ENCODE measurements at regions not wholly inside any gene's neighbourhood (a gene's known extent, or its start where the extent isn't known, plus 50 kb on each side); places are given as distances from the start of the nearest gene placed in this dataset.

DNA sequence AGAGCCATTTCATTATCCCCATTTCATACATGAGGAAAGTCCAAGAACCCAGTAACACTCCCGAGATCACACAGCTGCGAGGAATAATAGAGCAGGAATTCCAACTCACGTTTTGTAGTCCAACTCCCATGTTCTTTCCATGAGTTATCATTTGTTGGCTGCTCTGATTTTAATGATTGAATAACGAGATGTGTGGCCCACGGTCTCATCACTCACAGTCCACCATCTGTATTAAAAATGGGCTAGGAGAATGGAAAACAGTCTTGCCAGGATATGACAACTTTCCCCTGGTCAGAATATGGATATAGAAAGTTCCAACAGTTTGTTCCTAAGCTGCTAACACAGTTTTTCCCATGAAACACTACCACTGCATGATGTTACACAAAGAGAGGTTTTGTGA lies 147.5 kb downstream of the METTL4 start:
- no peaks in the 10 kb centered on the region for H3K9me3 Mint-ChIP-seq
- H3K4me1 Mint-ChIP-seq: no peaks in the 10 kb centered on the region
- H3K36me3 Mint-ChIP-seq: peaks cover 1% of the 10 kb centered on the region
- H3K4me3 Mint-ChIP-seq: no peak overlapping the region
- H3K27ac Mint-ChIP-seq: no peak overlapping the region
- peaks cover 7% of the 10 kb centered on the region for H3K27me3 Mint-ChIP-seq

DNA sequence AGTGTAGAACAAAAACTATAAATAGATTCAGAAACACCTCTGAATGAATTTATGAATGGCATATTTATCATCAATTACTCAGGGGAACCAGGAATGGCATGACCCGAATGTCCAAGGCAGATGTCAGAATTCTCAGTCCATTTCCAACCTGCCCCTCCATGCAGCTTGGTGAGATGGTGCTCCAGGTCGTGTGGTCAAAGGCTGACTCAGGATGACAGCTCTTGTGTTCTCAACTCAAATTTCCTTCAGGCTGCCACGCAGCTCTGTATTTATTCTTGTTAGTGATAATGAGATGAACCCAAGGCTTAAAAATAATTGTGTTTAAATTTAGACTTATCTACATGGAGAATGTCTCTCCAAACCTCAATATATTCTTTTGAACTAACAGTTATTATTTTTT lies 146.9 kb downstream of the METTL4 start:
- H3K4me1 Mint-ChIP-seq: no peaks in the 10 kb centered on the region
- H3K27ac Mint-ChIP-seq: no peak overlapping the region
- no peaks in the 10 kb centered on the region for H3K9me3 Mint-ChIP-seq
- peaks cover 1% of the 10 kb centered on the region for H3K36me3 Mint-ChIP-seq
- peaks cover 7% of the 10 kb centered on the region for H3K27me3 Mint-ChIP-seq
- H3K4me3 Mint-ChIP-seq: no peak overlapping the region

DNA sequence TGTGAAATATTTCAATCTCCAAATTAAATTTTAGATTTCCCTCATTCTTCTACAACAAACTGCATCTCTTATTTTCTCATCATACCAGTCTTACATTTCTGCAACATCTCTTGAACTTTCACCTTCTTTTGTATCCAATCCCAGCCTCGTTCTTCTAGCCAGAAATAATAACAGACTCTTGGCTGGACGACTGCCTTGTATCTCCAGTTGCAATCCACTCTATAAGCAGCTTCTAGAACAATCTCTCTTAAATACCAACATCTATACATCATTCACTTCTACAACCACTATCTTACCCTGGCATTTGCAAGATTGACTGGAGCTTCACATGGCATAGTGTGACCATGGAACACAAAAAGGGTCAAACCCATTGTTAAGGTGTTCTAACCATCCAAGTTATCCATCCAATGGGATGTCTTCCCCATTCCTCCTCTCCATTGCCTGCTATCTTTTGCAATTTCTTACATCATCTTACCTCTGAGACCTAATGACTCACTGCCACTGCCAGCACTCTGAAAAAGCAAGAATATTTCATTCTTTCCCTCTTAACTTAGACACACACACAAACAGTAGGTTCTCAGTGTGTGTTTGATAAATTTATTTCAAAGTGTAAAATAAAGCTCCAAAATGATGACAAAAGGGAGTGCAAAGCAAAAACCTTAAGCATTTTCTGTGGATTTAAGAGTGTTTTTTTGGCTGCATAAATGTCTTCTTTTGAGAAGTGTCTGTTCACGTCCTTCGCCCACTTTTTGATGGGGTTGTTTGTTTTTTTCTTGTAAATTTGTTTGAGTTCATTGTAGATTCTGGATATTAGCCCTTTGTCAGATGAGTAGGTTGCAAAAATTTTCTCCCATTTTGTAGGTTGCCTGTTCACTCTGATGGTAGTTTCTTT lies 145.6 kb downstream of the METTL4 start:
- H3K27ac Mint-ChIP-seq: no peak overlapping the region
- H3K4me1 Mint-ChIP-seq: no peaks in the 10 kb centered on the region
- H3K9me3 Mint-ChIP-seq: peaks cover 7% of the 10 kb centered on the region
- no peak overlapping the region for H3K4me3 Mint-ChIP-seq
- H3K36me3 Mint-ChIP-seq: peaks cover 1% of the 10 kb centered on the region
- H3K27me3 Mint-ChIP-seq: peaks cover 11% of the 10 kb centered on the region

DNA sequence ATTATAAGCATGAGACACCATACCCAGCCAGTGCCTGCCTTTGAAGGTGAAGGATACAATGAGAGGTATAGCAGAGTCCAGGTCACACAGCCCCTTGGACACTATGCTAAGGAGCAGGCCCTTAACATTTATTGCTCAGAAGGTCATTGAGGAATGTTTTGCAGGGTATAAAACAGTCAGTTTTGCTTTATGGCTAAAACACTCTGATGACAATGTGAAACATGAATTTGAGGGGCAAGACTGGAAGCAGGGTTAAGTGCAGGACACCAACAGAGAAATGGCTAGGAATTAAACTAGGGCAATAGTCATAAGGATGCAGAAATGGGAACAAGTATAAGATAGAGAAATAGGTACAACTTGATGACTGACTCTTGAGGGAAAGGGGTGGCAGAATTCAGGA lies 141.1 kb downstream of the METTL4 start:
- Mint-ChIP-seq H3K36me3 (peaks cover 1% of the 10 kb centered on the region), H3K27me3 (peaks cover 15% of the 10 kb centered on the region), H3K27ac (no peak overlapping the region), H3K4me3 (no peak overlapping the region), H3K9me3 (peaks cover 9% of the 10 kb centered on the region), H3K4me1 (no peaks in the 10 kb centered on the region)

DNA sequence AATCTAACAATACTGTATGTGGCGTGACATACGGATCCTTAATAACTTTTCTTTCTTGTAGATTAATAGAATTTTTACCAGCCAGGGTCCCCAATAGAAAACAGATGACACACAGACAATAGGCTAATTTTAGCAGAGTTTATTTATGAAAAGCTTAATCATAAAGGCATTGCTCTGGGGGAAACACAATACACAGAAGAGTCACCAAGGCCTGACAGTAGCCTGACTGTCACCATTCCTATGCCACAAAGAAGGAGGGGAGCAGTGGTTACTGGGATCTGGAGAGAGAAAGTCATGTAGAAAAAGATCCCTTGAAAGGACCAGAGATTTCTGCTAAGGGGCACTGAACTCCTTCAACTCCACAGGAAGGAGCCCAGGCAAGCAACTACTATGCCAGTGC lies 139.5 kb downstream of the METTL4 start:
- Mint-ChIP-seq H3K36me3 (peaks cover 1% of the 10 kb centered on the region), H3K27me3 (peaks cover 10% of the 10 kb centered on the region), H3K4me1 (no peaks in the 10 kb centered on the region), H3K9me3 (peaks cover 9% of the 10 kb centered on the region), H3K27ac (no peak overlapping the region), H3K4me3 (no peak overlapping the region)

DNA sequence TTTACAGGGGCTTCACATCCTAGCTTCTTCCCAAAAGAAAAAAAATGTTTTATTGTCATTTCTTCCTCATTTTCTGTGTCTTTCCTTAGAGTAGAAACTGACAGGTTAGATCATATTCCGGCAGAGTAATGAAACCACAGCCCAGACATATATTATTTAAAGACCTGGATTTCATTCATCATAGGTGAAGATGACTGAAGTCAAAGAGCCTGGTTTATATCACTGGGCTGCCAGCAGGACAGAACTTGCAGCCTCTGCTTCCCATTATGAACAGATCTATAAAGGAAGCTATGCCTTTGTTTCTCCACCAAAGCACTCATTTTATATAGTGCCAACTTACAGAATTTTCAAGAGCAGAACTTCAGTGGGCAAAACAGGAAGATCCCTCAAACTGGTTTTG lies 137.9 kb downstream of the METTL4 start:
- H3K4me3 Mint-ChIP-seq: no peak overlapping the region
- H3K4me1 Mint-ChIP-seq: no peaks in the 10 kb centered on the region
- H3K9me3 Mint-ChIP-seq: peaks cover 9% of the 10 kb centered on the region
- H3K27me3 Mint-ChIP-seq: peaks cover 10% of the 10 kb centered on the region
- H3K27ac Mint-ChIP-seq: no peak overlapping the region
- peaks cover 1% of the 10 kb centered on the region for H3K36me3 Mint-ChIP-seq

DNA sequence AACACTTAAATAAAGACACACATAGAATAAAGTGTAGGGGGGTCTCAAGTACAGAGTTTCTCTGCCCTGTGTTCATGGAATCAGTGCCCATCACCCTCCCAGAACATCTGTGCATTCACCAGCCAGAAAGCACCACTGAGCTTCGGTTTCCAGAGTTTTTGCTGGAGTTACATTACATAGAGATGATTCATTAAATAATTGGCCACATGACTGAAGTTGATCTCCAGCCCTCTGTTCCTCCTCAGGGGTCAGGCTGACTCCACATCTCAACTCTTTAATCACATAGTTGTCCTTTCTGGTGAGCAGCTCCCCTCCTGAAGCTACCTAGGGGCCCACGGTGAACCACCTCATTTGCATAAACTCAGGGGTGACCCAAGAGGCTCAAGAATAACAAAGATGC lies 129.8 kb downstream of the METTL4 start:
- Mint-ChIP-seq H3K4me1 (peaks cover 6% of the 10 kb centered on the region), H3K27me3 (peaks cover 6% of the 10 kb centered on the region), H3K4me3 (no peak overlapping the region), H3K27ac (no peak overlapping the region), H3K9me3 (peaks cover 6% of the 10 kb centered on the region), H3K36me3 (no peaks in the 10 kb centered on the region)

DNA sequence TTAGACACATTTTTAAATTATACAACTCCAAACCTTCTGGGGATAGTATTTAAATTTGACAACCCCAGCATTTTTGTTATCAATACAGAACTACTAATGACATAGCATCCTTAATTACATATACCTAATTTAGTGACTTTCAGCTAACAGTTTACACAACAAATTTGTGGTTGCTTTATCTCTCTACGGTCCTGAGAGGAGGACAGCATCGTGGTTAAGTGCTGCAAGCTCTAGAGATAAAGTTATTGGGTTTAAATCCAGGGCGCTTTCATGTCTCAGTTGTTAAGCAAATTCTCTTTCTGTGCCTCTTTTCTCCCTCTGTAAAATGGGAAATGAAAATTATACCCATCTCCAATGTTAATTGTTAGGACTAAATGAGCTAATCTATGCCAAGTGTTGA lies 129.3 kb downstream of the METTL4 start:
- H3K4me3 Mint-ChIP-seq: no peak overlapping the region
- peaks cover 6% of the 10 kb centered on the region for H3K27me3 Mint-ChIP-seq
- peaks cover 6% of the 10 kb centered on the region for H3K9me3 Mint-ChIP-seq
- no peaks in the 10 kb centered on the region for H3K36me3 Mint-ChIP-seq
- peaks cover 6% of the 10 kb centered on the region for H3K4me1 Mint-ChIP-seq
- no peak overlapping the region for H3K27ac Mint-ChIP-seq

DNA sequence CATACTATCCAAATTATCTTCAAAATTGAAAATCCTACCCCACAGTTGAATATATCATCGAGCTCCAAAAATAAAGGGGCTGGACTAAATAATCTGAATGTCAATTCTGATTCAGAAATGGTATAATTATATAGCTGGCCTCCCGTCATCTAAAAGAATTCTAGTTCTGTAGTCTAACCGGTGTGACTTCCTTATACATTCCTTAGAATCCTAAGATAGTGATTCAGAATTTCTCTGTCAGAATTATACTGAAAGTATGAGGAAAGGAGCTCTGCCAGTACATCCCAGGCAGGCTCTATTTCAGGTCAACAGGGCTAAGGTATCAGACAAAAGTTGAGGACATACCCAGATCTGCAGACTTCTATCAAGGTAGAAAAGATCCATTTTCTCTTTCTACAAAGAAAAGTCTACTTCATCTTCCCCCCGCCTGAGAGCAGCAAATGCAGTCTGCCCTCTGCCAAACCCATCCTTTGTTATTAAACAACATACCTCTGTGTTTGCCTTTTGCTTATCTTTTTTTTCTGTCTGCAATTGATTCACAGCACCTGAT lies 128.5 kb downstream of the METTL4 start:
- peaks cover 6% of the 10 kb centered on the region for H3K4me1 Mint-ChIP-seq
- peaks cover 6% of the 10 kb centered on the region for H3K9me3 Mint-ChIP-seq
- peaks cover 6% of the 10 kb centered on the region for H3K27me3 Mint-ChIP-seq
- H3K36me3 Mint-ChIP-seq: no peaks in the 10 kb centered on the region
- no peak overlapping the region for H3K27ac Mint-ChIP-seq
- H3K4me3 Mint-ChIP-seq: no peak overlapping the region

DNA sequence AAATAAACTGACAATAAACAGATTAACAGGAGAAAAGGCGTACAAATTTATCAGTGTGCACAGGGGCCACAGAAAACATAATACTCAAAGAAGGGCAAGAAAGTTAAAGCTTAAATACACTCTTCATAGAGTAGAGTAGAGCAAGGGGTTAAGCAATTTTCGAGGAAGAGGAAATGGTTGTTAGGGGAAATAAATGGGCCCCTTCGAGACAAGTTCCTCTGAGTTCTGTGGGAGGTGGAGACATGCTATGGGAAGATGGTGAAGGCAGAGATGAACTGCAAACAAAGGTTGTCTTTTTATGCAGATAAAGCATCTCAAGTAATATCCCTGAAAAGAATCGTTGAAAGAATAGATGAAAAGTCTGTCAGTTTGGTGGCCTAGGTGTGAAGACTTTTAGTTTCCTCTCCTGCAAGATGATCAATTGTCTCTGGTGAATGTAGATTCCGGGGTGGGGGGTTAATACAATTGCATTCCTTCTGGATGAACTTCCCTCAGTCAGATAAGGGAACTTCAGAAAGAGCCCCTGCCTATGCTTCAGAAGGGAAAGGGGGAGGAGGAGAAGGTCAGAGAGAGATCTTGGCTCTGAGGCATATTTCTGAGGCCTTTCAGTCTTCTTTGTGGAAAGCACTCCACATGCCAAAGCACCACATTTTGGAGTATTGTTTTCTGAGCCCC lies 127.0 kb downstream of the METTL4 start:
- H3K4me1 Mint-ChIP-seq: peaks cover 6% of the 10 kb centered on the region
- peaks cover 6% of the 10 kb centered on the region for H3K27me3 Mint-ChIP-seq
- peaks cover 6% of the 10 kb centered on the region for H3K9me3 Mint-ChIP-seq
- no peaks in the 10 kb centered on the region for H3K36me3 Mint-ChIP-seq
- H3K4me3 Mint-ChIP-seq: no peak overlapping the region
- H3K27ac Mint-ChIP-seq: no peak overlapping the region

DNA sequence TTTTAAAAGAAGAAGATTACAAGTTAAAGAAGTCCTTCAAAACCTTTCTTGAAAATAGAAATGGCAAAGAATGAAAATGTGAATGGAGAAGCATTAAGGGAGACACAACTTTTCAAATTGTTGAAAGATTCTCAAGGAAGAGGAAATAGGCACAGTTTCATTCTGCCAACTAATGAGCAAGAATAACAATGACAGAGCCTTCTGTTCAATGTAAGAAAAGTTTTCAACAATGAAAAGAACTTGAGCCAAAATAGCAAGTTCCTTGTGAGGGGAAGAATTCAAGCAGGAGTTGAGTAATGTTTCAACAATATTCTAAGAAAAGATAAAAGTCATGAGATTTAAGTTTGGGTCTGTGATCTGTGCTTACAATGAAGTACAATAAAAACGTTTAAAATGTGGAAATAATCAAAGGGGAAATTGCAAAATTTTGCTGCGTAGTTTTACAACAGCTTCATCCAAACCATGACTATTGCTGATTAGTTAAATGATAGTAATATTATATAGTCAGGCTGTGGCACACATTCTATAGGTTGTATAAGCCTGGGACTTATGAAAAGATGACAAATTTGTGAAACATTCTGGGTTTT lies 122.6 kb downstream of the METTL4 start:
- Mint-ChIP-seq H3K4me3 (no peak overlapping the region), H3K4me1 (peaks cover 6% of the 10 kb centered on the region), H3K9me3 (no peaks in the 10 kb centered on the region), H3K27me3 (peaks cover 2% of the 10 kb centered on the region), H3K36me3 (no peaks in the 10 kb centered on the region), H3K27ac (no peak overlapping the region)

DNA sequence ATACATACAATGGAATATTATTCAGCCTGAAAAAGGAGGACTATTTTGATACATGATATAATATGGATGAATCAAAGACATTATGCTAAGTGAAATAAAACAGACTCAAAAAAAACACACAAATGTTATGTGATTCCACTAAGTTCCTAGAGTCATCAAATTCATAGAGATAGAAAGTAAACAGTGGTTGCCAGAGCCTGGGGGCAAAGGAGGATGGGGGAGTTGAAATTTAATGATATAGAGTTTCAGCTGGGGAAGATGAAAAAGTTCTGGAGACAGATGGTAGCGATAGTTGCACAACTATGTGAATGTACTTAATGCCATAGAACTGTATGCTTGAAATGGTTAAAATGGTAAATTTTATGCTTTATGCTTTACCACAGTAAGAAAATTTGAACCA lies 119.7 kb downstream of the METTL4 start:
- Mint-ChIP-seq H3K27me3 (no peaks in the 10 kb centered on the region), H3K4me1 (no peaks in the 10 kb centered on the region), H3K4me3 (no peak overlapping the region), H3K9me3 (no peaks in the 10 kb centered on the region), H3K36me3 (no peaks in the 10 kb centered on the region), H3K27ac (no peak overlapping the region)

DNA sequence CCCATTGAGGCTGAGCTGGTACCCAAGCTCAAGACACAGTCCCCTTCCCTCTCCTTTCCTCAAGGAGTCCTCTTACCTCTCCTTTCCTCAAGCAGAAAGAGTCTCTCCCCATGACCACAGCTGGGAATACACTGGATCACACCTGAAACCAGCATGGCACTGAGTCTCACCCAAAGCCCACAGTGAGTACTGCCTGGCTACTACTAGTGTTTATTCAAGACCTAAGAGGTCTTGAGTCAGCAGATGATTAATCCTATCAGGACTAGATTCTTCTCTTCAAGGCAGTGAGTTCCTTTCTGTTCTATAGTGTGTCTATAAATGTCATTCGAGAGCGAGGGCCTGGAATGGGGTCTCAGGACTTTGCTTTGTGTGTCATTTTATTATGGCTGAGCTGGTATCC lies 111.4 kb downstream of the METTL4 start:
- Mint-ChIP-seq H3K27ac (no peak overlapping the region), H3K36me3 (no peaks in the 10 kb centered on the region), H3K4me3 (no peak overlapping the region), H3K27me3 (peaks cover 8% of the 10 kb centered on the region), H3K4me1 (no peaks in the 10 kb centered on the region), H3K9me3 (peaks cover 6% of the 10 kb centered on the region)

DNA sequence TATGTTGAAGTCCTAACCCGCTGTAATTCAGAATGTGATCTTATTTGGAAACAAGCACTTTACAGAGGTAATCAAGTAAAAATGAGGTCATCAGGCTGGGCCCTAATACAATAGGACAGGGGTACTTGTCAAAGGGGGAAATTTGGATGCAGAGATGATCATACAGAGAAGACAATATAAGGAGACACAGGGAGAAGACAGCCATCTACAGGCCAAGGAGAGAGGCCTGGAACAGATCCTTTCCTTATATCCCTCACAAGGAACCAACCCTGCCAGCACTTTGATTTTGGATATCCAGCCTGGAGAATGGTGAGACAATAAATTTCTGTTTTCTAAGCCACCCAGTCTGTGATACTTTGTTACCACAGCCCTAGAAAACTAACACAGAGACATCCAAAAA lies 104.3 kb downstream of the METTL4 start:
- no peaks in the 10 kb centered on the region for H3K4me1 Mint-ChIP-seq
- H3K36me3 Mint-ChIP-seq: no peaks in the 10 kb centered on the region

DNA sequence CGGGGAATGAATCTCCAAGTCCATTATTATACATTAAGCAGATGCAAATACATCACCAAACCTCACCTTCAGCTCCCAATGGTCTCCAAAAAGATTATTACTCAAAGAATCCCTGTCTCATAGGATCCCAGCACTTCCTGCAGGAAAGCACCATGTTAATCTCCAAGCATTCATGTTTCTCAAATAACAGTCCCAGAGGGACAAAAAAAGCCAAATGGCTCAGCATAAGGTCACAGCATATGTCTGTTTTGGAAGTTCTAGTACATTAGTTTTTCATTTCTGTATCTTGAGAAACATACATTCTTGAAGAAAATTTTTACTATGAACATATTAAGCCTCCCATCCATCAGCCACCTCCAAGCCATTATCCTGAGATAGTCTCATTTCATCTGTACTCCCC lies 103.3 kb downstream of the METTL4 start:
- no peaks in the 10 kb centered on the region for H3K9me3 Mint-ChIP-seq
- peaks cover 4% of the 10 kb centered on the region for H3K27me3 Mint-ChIP-seq
- no peaks in the 10 kb centered on the region for H3K36me3 Mint-ChIP-seq
- no peaks in the 10 kb centered on the region for H3K4me1 Mint-ChIP-seq
- no peak overlapping the region for H3K27ac Mint-ChIP-seq
- no peak overlapping the region for H3K4me3 Mint-ChIP-seq

More for the DNA sequence above, 104.3 kb downstream of the METTL4 start:
- no peak overlapping the region for H3K27ac Mint-ChIP-seq
- H3K27me3 Mint-ChIP-seq: peaks cover 4% of the 10 kb centered on the region
- no peak overlapping the region for H3K4me3 Mint-ChIP-seq
- H3K9me3 Mint-ChIP-seq: no peaks in the 10 kb centered on the region

DNA sequence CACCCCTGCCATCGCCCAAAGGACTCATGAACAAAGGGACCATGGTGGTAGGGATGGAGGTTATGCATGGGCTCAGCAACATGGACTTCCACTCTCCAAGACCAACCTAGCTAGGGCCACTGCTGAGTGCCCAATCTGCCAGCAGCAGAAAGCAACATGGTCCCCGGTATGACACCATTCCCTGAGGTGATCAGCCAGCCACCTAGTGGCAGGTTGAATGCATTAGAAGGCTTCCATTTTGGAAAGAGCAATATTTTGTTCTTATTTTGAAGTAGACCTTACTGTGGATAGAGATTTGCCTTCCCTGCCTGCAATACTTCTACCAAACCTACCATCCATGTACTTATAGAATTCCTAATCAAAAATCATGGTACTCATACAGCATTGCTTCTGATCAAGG lies 99.8 kb downstream of the METTL4 start:
- H3K27me3 Mint-ChIP-seq: peaks cover 3% of the 10 kb centered on the region
- H3K36me3 Mint-ChIP-seq: no peaks in the 10 kb centered on the region
- H3K4me3 Mint-ChIP-seq: no peak overlapping the region
- H3K27ac Mint-ChIP-seq: no peak overlapping the region
- H3K9me3 Mint-ChIP-seq: no peaks in the 10 kb centered on the region
- H3K4me1 Mint-ChIP-seq: no peaks in the 10 kb centered on the region

Measured in activated naive CD4-positive, alpha-beta T cell treated with anti-CD3 and anti-CD28 coated beads, Interleukin-2, amount 50 U/mL, for 24 hours (primary cell).